ENCODE measurements at regions not wholly inside any gene's neighbourhood (a gene's known extent, or its start where the extent isn't known, plus 50 kb on each side); places are given as distances from the start of the nearest gene placed in this dataset.

DNA sequence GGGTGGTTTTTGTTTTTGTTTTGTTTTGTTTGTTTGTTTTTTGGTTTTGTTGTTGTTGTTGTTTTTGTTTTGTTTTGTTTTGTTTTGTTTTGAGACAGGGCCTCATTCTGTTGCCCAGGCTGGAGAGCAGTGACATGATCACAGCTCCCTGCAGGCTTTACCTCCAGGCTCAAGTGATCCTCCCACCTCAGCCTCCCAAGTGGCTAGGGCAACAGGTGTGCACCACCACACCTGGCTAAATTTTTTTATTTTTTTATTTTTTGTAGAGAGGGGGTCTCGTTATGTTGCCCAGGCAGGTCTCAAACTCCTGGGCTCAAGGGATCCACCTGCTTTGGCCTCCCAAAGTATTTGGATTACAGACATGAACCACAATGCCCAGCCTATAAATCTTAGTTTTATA is 115.9 kb upstream of the NFE2L3 start:
- TF ChIP-seq, protein P1, sequence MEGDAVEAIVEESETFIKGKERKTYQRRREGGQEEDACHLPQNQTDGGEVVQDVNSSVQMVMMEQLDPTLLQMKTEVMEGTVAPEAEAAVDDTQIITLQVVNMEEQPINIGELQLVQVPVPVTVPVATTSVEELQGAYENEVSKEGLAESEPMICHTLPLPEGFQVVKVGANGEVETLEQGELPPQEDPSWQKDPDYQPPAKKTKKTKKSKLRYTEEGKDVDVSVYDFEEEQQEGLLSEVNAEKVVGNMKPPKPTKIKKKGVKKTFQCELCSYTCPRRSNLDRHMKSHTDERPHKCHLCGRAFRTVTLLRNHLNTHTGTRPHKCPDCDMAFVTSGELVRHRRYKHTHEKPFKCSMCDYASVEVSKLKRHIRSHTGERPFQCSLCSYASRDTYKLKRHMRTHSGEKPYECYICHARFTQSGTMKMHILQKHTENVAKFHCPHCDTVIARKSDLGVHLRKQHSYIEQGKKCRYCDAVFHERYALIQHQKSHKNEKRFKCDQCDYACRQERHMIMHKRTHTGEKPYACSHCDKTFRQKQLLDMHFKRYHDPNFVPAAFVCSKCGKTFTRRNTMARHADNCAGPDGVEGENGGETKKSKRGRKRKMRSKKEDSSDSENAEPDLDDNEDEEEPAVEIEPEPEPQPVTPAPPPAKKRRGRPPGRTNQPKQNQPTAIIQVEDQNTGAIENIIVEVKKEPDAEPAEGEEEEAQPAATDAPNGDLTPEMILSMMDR (conservative IDR thresholded peaks at IDR 0.05), result no peak
- TF ChIP-seq EZH2 (IDR thresholded peaks at IDR 0.05; ENCODE audit: low read depth), result no peak
- H3K4me1 ChIP-seq (replicated peaks; ENCODE audit: insufficient read depth), result no peaks in the 10 kb centered on the region
- H3F3A ChIP-seq (ENCODE audit: insufficient read depth, low read depth), result no peaks in the 10 kb centered on the region
- BruUV-seq (replicated peaks), result no TSS peak
- no peak for DNase-seq
- CTCF ChIA-PET, result no interaction called here
- no peak overlapping the region for H3K27ac ChIP-seq
- no peaks in the 10 kb centered on the region for H3K36me3 ChIP-seq (ENCODE audit: low read depth)
- H2AFZ ChIP-seq, result no peak overlapping the region
- intact Hi-C loops (cut with micrococcal nuclease; ENCODE audit: unreplicated experiment), result no loop called here
- POLR2A ChIA-PET (ENCODE audit: unreplicated experiment), result no interaction called here
- H3K4me2 ChIP-seq, result no peak overlapping the region
- H3K27me3 ChIP-seq (ENCODE audit: insufficient read depth, low read depth), result peaks cover 22% of the 10 kb centered on the region; the same call in 1 of the 2 replicates
- no peaks in the 10 kb centered on the region for H3K79me2 ChIP-seq (ENCODE audit: low read depth)
- H3K9me2 ChIP-seq (ENCODE audit: insufficient read depth), result no peaks in the 10 kb centered on the region; the same call in 1 of the 2 replicates
- no peak overlapping the region for H3K4me3 ChIP-seq
- H3K9me3 ChIP-seq (ENCODE audit: insufficient read depth, low read depth), result no peaks in the 10 kb centered on the region
- H4K20me1 ChIP-seq (ENCODE audit: insufficient read depth), result no peaks in the 10 kb centered on the region

DNA sequence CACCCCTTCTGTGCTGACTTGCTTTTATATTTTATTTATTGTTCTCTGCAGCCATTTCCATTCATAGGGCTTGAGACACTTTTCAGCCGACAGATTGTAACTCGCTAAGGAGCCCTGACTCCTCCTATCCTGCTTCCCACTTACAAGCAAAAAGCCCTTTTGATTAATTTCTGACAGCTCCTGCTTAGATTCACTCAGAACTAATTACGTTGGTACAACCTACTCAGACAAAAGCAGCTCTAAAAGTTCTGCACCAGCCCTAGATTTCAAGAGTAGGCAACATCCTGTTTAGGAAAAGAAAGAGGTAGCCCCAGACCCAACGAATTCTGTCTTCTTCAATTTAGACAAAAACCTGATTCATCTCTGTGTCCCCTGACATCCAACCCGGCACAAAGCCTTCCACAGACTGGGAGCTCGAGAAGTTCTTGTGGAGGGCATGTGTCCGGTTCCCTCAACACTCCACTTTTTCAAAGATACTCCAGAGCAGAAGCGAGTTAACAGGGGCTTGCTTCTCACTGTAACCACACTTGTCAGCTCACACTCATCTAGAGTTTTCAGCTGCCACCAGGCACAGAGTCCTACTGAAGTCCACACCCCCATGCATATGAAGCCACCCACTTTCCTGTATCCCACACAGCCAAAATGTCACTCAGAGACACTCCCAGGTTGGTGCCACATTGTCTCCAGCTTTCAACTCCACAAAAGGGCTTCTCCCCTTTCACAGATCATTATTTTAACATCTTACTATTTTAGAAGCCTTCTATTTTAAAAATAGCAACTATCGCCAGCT is 113.6 kb upstream of the NFE2L3 start:
- ChIA-PET POLR2A (ENCODE audit: unreplicated experiment) (no interaction called here), CTCF (interaction anchor here (0.6 kb wide), 1 partner anchor 169 kb away, joined by 3 read pairs; no protein-coding TSS in a partner anchor)
- H3F3A ChIP-seq (ENCODE audit: insufficient read depth, low read depth), result no peaks in the 10 kb centered on the region
- H3K79me2 ChIP-seq (ENCODE audit: low read depth), result no peaks in the 10 kb centered on the region
- H3K4me3 ChIP-seq, result no peak overlapping the region
- TF ChIP-seq, protein P1 (conservative IDR thresholded peaks at IDR 0.05), result no peak
- no peak for TF ChIP-seq EZH2 (IDR thresholded peaks at IDR 0.05; ENCODE audit: low read depth)
- no peaks in the 10 kb centered on the region for H4K20me1 ChIP-seq (ENCODE audit: insufficient read depth)
- intact Hi-C loops (cut with micrococcal nuclease; ENCODE audit: unreplicated experiment), result no loop called here
- no peaks in the 10 kb centered on the region for H3K4me1 ChIP-seq (replicated peaks; ENCODE audit: insufficient read depth)
- no peaks in the 10 kb centered on the region; the same call in 1 of the 2 replicates for H3K9me2 ChIP-seq (ENCODE audit: insufficient read depth)
- no peaks in the 10 kb centered on the region for H3K36me3 ChIP-seq (ENCODE audit: low read depth)
- no TSS peak for BruUV-seq (replicated peaks)
- H3K9me3 ChIP-seq (ENCODE audit: insufficient read depth, low read depth), result no peaks in the 10 kb centered on the region
- DNase-seq, result no peak
- H3K27me3 ChIP-seq (ENCODE audit: insufficient read depth, low read depth), result peaks cover 22% of the 10 kb centered on the region; the same call in 1 of the 2 replicates
- no peak overlapping the region for H3K27ac ChIP-seq
- H3K4me2 ChIP-seq, result no peak overlapping the region
- no peak overlapping the region for H2AFZ ChIP-seq

DNA sequence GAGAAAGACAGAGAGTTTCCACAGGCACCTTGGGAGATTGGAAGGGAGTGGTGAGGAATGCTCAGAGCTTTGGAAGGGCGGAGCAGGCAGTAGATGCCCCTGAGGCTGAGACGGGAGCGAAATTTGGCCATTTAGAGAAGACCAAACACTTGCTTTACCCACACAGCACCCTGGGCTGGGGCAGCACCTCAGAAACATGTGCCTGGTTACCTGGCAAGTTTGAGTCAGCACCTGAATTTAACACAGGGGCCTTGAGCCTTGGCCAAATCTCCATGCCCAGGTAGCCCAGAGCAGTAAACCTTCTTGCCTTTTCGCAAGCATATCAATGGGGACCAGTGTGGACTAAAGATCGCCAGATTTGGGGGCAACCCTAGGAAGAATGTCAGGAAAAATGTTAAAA is 111.9 kb upstream of the NFE2L3 start:
- no peak for DNase-seq
- H3F3A ChIP-seq (ENCODE audit: insufficient read depth, low read depth), result no peaks in the 10 kb centered on the region
- no TSS peak for BruUV-seq (replicated peaks)
- intact Hi-C loops (cut with micrococcal nuclease; ENCODE audit: unreplicated experiment), result no loop called here
- no peaks in the 10 kb centered on the region for H3K36me3 ChIP-seq (ENCODE audit: low read depth)
- no peaks in the 10 kb centered on the region for H4K20me1 ChIP-seq (ENCODE audit: insufficient read depth)
- no peak overlapping the region for H3K4me2 ChIP-seq
- H3K4me3 ChIP-seq, result no peak overlapping the region
- TF ChIP-seq EZH2 (IDR thresholded peaks at IDR 0.05; ENCODE audit: low read depth), result no peak
- TF ChIP-seq, protein P1 (conservative IDR thresholded peaks at IDR 0.05), result no peak
- ChIA-PET POLR2A (ENCODE audit: unreplicated experiment) (interaction anchor here (0.7 kb wide), 1 partner anchor 1973 kb away, joined by 3 read pairs; no protein-coding TSS in a partner anchor), CTCF (interaction anchor here (0.6 kb wide), 1 partner anchor 329 kb away, joined by 3 read pairs; no protein-coding TSS in a partner anchor)
- H2AFZ ChIP-seq, result no peak overlapping the region
- no peaks in the 10 kb centered on the region for H3K4me1 ChIP-seq (replicated peaks; ENCODE audit: insufficient read depth)
- H3K9me2 ChIP-seq (ENCODE audit: insufficient read depth), result no peaks in the 10 kb centered on the region
- H3K27ac ChIP-seq, result no peak overlapping the region
- H3K79me2 ChIP-seq (ENCODE audit: low read depth), result no peaks in the 10 kb centered on the region
- no peaks in the 10 kb centered on the region for H3K9me3 ChIP-seq (ENCODE audit: insufficient read depth, low read depth)
- H3K27me3 ChIP-seq (ENCODE audit: insufficient read depth, low read depth), result peaks cover 22% of the 10 kb centered on the region; the same call in 1 of the 2 replicates
